Embryonic facial prominence (tissue), 1 donor: ENCODE measurements at regions not wholly inside any gene's neighbourhood (a gene's known extent, or its start where the extent isn't known, plus 50 kb on each side); places are given as distances from the start of the nearest gene placed in this dataset.

ENCODE experiments used
- DNase-seq: peaks from one replicate; pipeline ENCODE4 v3.0.0-alpha.2; 2016; ENCODE audit errors: extremely low spot score

- DNase-seq: no peak
These were observed 121.9 kb downstream of the SETD4 start for GRCh38 chr21:35938446-35938845.

- DNase-seq: no peak
These were observed 126.9 kb downstream of the SETD4 start for GRCh38 chr21:35933466-35933865.

GRCh38 chr21:35932232-35932911 lies 128.0 kb downstream of the SETD4 start:
- no peak for DNase-seq

GRCh38 chr21:35929901-35930300 lies 130.4 kb downstream of the SETD4 start:
- no peak for DNase-seq

GRCh38 chr21:35927262-35927661 lies 133.1 kb downstream of the SETD4 start:
- no peak for DNase-seq

GRCh38 chr21:35926003-35926740 lies 134.2 kb downstream of the SETD4 start:
- no peak for DNase-seq

- peak; percentile 19 for DNase-seq
These were observed 134.8 kb downstream of the SETD4 start for GRCh38 chr21:35925497-35925896.

- DNase-seq: no peak
These were observed 135.5 kb downstream of the SETD4 start for GRCh38 chr21:35924714-35925301.

- no peak for DNase-seq
These were observed 136.4 kb downstream of the SETD4 start for GRCh38 chr21:35923971-35924370.

- no peak for DNase-seq
These were observed 137.7 kb downstream of the SETD4 start for GRCh38 chr21:35922618-35923017.

GRCh38 chr21:35921471-35921870 lies 138.9 kb downstream of the SETD4 start:
- DNase-seq: no peak

GRCh38 chr21:35920436-35920835 lies 139.9 kb downstream of the SETD4 start:
- no peak for DNase-seq

- DNase-seq: no peak
These were observed 145.3 kb downstream of the SETD4 start for GRCh38 chr21:35915030-35915429.

- DNase-seq: no peak
These were observed 148.7 kb downstream of the SETD4 start for GRCh38 chr21:35911412-35912191.

- DNase-seq: no peak
These were observed 150.7 kb downstream of the SETD4 start for GRCh38 chr21:35909456-35910223.

GRCh38 chr21:35908311-35909078 lies 151.8 kb downstream of the SETD4 start:
- no peak for DNase-seq

GRCh38 chr21:35906586-35906985 lies 153.7 kb downstream of the SETD4 start:
- DNase-seq: no peak

GRCh38 chr21:35905963-35906345 lies 154.4 kb downstream of the SETD4 start:
- DNase-seq: no peak

- DNase-seq: no peak
These were observed 155.0 kb downstream of the SETD4 start for GRCh38 chr21:35905096-35905962.

GRCh38 chr21:35900539-35900938 lies 159.8 kb downstream of the SETD4 start:
- DNase-seq: no peak
